ENCODE measurements at regions not wholly inside any gene's neighbourhood (a gene's known extent, or its start where the extent isn't known, plus 50 kb on each side); places are given as distances from the start of the nearest gene placed in this dataset.

DNA sequence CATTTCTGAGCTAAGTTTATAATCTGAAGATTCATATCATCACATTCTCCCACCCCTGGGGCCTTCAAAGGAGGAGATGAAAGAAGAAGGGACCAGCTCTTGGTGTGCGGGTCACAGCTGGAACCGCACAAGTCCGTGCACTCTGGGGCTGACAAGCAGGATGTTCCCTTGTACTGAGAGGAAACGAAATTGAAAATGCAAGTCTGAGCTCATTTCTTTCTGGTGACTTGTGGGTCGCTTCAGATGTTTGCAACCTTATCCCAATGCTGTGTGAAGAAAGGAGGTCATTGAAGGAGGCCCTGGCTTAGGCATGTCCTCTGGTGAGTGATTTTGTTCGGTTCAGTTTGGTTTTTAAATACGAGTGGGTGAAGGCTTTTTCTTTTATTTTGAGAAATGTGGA, 59.6 kb downstream of the C9orf152 start:
- TF ChIP-seq CTCF (IDR thresholded peaks at IDR 0.05): no peak
- TF ChIP-seq POLR2A (IDR thresholded peaks at IDR 0.05): no peak

Measured in testis (tissue), 2 donors.